ENCODE measurements at regions not wholly inside any gene's neighbourhood (a gene's known extent, or its start where the extent isn't known, plus 50 kb on each side); places are given as distances from the start of the nearest gene placed in this dataset.

DNA sequence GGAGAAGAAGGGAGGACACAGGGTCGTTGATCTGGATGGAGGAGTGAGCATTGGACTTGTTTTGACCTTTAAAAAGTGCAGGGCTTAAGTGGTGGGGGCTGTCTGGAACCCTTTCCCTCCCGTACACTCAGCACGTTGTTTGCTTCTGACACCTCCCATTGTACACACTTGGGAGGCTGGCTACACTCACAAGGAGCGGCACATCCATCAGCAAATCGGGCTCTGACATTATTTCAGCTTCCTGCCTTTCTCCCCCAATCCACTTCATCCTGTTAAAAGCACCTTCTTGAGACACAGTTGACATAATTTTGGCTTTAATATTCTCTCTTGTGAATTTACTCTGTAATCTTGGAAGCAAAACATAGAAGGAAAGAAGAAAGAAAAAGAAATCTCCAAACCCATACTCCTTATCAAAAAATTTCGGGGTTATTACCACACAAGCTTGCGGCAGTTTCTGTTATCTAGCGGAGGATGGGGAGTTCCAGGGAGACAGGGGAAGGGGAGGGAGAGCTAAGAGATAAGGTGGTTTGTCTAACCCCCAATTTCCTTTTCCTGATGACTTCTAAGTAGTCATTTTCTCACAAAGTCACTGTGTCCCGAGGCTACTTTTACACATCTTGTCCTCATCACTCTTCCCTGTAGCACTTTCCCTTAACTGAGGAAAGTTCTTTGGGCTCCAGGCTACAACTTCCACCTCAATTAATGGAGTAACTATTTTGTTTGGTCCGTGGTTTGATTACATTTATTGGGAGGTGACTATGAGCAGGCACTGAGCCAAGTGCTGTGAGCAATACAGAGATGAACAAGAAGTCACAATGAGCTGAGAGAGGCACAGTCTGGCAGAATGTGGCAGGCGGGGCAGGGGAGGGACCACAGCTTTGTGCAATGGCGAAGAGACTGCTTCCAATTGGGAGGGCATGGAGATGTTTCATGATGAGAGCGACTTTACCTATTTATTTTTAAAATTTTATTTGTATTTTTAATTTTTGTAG lies 240.1 kb upstream of the MEX3C start:
- TF ChIP-seq, protein P1, sequence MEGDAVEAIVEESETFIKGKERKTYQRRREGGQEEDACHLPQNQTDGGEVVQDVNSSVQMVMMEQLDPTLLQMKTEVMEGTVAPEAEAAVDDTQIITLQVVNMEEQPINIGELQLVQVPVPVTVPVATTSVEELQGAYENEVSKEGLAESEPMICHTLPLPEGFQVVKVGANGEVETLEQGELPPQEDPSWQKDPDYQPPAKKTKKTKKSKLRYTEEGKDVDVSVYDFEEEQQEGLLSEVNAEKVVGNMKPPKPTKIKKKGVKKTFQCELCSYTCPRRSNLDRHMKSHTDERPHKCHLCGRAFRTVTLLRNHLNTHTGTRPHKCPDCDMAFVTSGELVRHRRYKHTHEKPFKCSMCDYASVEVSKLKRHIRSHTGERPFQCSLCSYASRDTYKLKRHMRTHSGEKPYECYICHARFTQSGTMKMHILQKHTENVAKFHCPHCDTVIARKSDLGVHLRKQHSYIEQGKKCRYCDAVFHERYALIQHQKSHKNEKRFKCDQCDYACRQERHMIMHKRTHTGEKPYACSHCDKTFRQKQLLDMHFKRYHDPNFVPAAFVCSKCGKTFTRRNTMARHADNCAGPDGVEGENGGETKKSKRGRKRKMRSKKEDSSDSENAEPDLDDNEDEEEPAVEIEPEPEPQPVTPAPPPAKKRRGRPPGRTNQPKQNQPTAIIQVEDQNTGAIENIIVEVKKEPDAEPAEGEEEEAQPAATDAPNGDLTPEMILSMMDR (conservative IDR thresholded peaks at IDR 0.05; ENCODE audit: low read depth, low read length), result no peak
- TF ChIP-seq EZH2 (IDR thresholded peaks at IDR 0.05; ENCODE audit: borderline replicate concordance, low read depth, low read length, poor library complexity, severe bottlenecking), result no peak

Data from A673 (cell line).